Spleen (tissue), 11 donors: ENCODE measurements at regions not wholly inside any gene's neighbourhood (a gene's known extent, or its start where the extent isn't known, plus 50 kb on each side); places are given as distances from the start of the nearest gene placed in this dataset.

ENCODE experiments used
- DNase-seq: peaks from one replicate; pipeline ENCODE4 v3.0.0-alpha.2; 2020
- H3K27ac ChIP-seq, 8 donors: fragments of 200-600 bp; sonication (generic) in 7 of 8; 1 replicate in 4 of 8; 2 replicates in 4 of 8; pipeline versions ENCODE4 v1.5.0 to v1.8.0; 2016 to 2021; ENCODE audit warnings: inconsistent platforms in 4 of 8, mild to moderate bottlenecking in 4 of 8, moderate library complexity in 1 of 8
- H3K27me3 ChIP-seq, 7 donors: fragments of 200-600 bp; sonication (generic) in 6 of 7; replicated peaks in 1 of 7; 1 replicate in 4 of 7; 2 replicates in 3 of 7; pipeline versions ENCODE4 v1.5.0 to v1.8.0; 2016 to 2021; ENCODE audit warnings: inconsistent platforms in 3 of 7, mild to moderate bottlenecking in 1 of 7
- H3K36me3 ChIP-seq, 6 donors: fragments of 200-600 bp; sonication (generic) in 5 of 6; 1 replicate in 4 of 6; 2 replicates in 2 of 6; pipeline versions ENCODE4 v1.5.0 to v1.8.0; 2016 to 2021; ENCODE audit warnings: inconsistent platforms in 2 of 6
- H3K4me1 ChIP-seq, 6 donors: fragments of 200-600 bp; sonication (generic) in 5 of 6; 1 replicate in 3 of 6; 2 replicates in 3 of 6; pipeline versions ENCODE4 v1.5.0 to v1.8.0; 2016 to 2021; ENCODE audit warnings: inconsistent platforms in 3 of 6
- H3K4me3 ChIP-seq, 8 donors: fragments of 200-600 bp; sonication (generic) in 7 of 8; 1 replicate in 4 of 8; 2 replicates in 4 of 8; pipeline versions ENCODE4 v1.5.0 to v1.8.0; 2016 to 2021; ENCODE audit warnings: inconsistent platforms in 4 of 8, mild to moderate bottlenecking in 4 of 8, moderate library complexity in 2 of 8
- H3K9me3 ChIP-seq, 8 donors: fragments of 200-600 bp; sonication (generic) in 7 of 8; 1 replicate in 4 of 8; 2 replicates in 4 of 8; pipeline versions ENCODE4 v1.5.0 to v1.8.0; 2016 to 2021; ENCODE audit warnings: inconsistent platforms in 4 of 8
- CTCF ChIP-seq, 11 experiments: fragments of 200-600 bp in 7 of 11; fragments of 450-650 bp in 4 of 11; sonication (generic) in 4 of 11; IDR thresholded peaks in 8 of 11; conservative IDR thresholded peaks in 3 of 11; 1 replicate in 7 of 11; 2 replicates in 4 of 11; pipeline versions ENCODE4 v1.4.0 to v1.8.0; 2016 to 2021; ENCODE audit warnings: antibody characterized with exemption in 11 of 11, inconsistent platforms in 4 of 11, mild to moderate bottlenecking in 1 of 11
- POLR2A ChIP-seq, 3 donors: fragments of 450-650 bp; IDR thresholded peaks; one replicate each; pipeline ENCODE4 v1.5.1; 2017; ENCODE audit warnings: antibody characterized with exemption in 3 of 3, mild to moderate bottlenecking in 1 of 3
- POLR2AphosphoS5 ChIP-seq, 3 donors: sonication (generic); formaldehyde crosslinking; IDR thresholded peaks; one replicate each; pipeline ENCODE4 v1.5.1; 2017; ENCODE audit warnings: antibody characterized with exemption in 3 of 3
- WGBS, 5 donors: extraction: QIAGEN DNeasy Blood & Tissue Kit in 3 of 5; methylation state at CpG; one replicate each; pipeline versions ENCODE4 v1.1.5 to v1.1.7; 2013 to 2018; 5-methylcytosine and 5-hydroxymethylcytosine counted together
- intact Hi-C: fragments of 100-400 bp; cut with DNase I; formaldehyde crosslinking; loops from one replicate; pipeline ENCODE4 v1.15.0; 2023; ENCODE audit warnings: low total_unique reads
- donor health status: healthy with polysubstance abuse.
- donor health status: DM: no; HTN: no; CAD: no; lungs with moderate emphysema.
- donor health status: DM: no; HTN: no; CAD: no.
- donor health status: Bipolar disorder and iron deficiency.
- donor health status: healthy.
- donor health status: DM: no; HTN: no; CAD: no.
- donor health status: DM: yes; HTN: yes; CAD: no.

GRCh38 chr4:24219209-24219608, 329.4 kb upstream of the PPARGC1A start:
- WGBS, 5 donors = 52 to 79% (median 69%) methylated on average over 8 of the region's 8 CpGs
- TF ChIP-seq POLR2AphosphoS5 (IDR thresholded peaks at IDR 0.05) (no peak), POLR2A (IDR thresholded peaks at IDR 0.05) (no peak), CTCF (IDR thresholded peaks at IDR 0.05 in 8 of 11, conservative IDR thresholded peaks at IDR 0.05 in 3 of 11) (no peak)
- DNase-seq = no peak
- H3K9me3 ChIP-seq = no peaks in the 10 kb centered on the region
- no peaks in the 10 kb centered on the region for H3K36me3 ChIP-seq
- no peak overlapping the region for H3K4me3 ChIP-seq
- no peaks in the 10 kb centered on the region for H3K4me1 ChIP-seq
- H3K27ac ChIP-seq = no peak overlapping the region
- intact Hi-C loops = no loop called here
- H3K27me3 ChIP-seq = no peaks in the 10 kb centered on the region

GRCh38 chr4:24218566-24218965, 328.7 kb upstream of the PPARGC1A start:
- no peak for TF ChIP-seq POLR2A (IDR thresholded peaks at IDR 0.05)
- no peak for TF ChIP-seq POLR2AphosphoS5 (IDR thresholded peaks at IDR 0.05)
- TF ChIP-seq CTCF (IDR thresholded peaks at IDR 0.05 in 8 of 11, conservative IDR thresholded peaks at IDR 0.05 in 3 of 11) = no peak
- Histone ChIP-seq H3K27ac (no peak overlapping the region), H3K27me3 (no peaks in the 10 kb centered on the region), H3K4me1 (no peaks in the 10 kb centered on the region), H3K9me3 (no peaks in the 10 kb centered on the region), H3K36me3 (no peaks in the 10 kb centered on the region), H3K4me3 (no peak overlapping the region)
- DNase-seq = no peak
- intact Hi-C loops = no loop called here

- intact Hi-C loops = no loop called here
Measured at GRCh38 chr4:24214796-24215195, 324.9 kb upstream of the PPARGC1A start.

GRCh38 chr4:24213961-24214360, 324.1 kb upstream of the PPARGC1A start:
- H3K4me1 ChIP-seq = no peaks in the 10 kb centered on the region
- no peak for DNase-seq
- intact Hi-C loops = no loop called here
- no peak overlapping the region for H3K27ac ChIP-seq
- no peak for TF ChIP-seq POLR2AphosphoS5 (IDR thresholded peaks at IDR 0.05)
- TF ChIP-seq POLR2A (IDR thresholded peaks at IDR 0.05) = no peak
- no peak for TF ChIP-seq CTCF (IDR thresholded peaks at IDR 0.05 in 8 of 11, conservative IDR thresholded peaks at IDR 0.05 in 3 of 11)
- no peak overlapping the region for H3K4me3 ChIP-seq
- no peaks in the 10 kb centered on the region for H3K9me3 ChIP-seq
- 70 to 79% (median 78%) methylated on average over 5 of the region's 5 CpGs for WGBS, 5 donors
- H3K27me3 ChIP-seq = no peaks in the 10 kb centered on the region
- H3K36me3 ChIP-seq = no peaks in the 10 kb centered on the region

More at GRCh38 chr4:24214796-24215195, 324.9 kb upstream of the PPARGC1A start:
- H3K27ac ChIP-seq = no peak overlapping the region
- H3K27me3 ChIP-seq = no peaks in the 10 kb centered on the region
- H3K4me1 ChIP-seq = no peaks in the 10 kb centered on the region
- H3K36me3 ChIP-seq = no peaks in the 10 kb centered on the region
- H3K4me3 ChIP-seq = no peak overlapping the region
- no peak for DNase-seq
- TF ChIP-seq CTCF (IDR thresholded peaks at IDR 0.05 in 8 of 11, conservative IDR thresholded peaks at IDR 0.05 in 3 of 11) (no peak), POLR2A (IDR thresholded peaks at IDR 0.05) (no peak), POLR2AphosphoS5 (IDR thresholded peaks at IDR 0.05) (no peak)
- 58 to 77% (median 62%) methylated on average over 3 of the region's 3 CpGs for WGBS, 5 donors
- H3K9me3 ChIP-seq = no peaks in the 10 kb centered on the region
